Loucy (cell line): ENCODE measurements at regions not wholly inside any gene's neighbourhood (a gene's known extent, or its start where the extent isn't known, plus 50 kb on each side); places are given as distances from the start of the nearest gene placed in this dataset.

ENCODE experiments used
- EZH2phosphoT487 ChIP-seq: fragments of 200-600 bp; IDR thresholded peaks from 2 replicates; pipeline ENCODE4 v1.6.1; 2018; ENCODE audit warnings: antibody characterized with exemption, mild to moderate bottlenecking, moderate library complexity, borderline replicate concordance
- TF ChIP-seq, protein P1 (sequence below): fragments of 200-600 bp; sonication (generic); conservative IDR thresholded peaks from 2 replicates; pipeline ENCODE4 v1.5.1; 2014; ENCODE audit warnings: mild to moderate bottlenecking, antibody characterized with exemption, low read length

DNA sequence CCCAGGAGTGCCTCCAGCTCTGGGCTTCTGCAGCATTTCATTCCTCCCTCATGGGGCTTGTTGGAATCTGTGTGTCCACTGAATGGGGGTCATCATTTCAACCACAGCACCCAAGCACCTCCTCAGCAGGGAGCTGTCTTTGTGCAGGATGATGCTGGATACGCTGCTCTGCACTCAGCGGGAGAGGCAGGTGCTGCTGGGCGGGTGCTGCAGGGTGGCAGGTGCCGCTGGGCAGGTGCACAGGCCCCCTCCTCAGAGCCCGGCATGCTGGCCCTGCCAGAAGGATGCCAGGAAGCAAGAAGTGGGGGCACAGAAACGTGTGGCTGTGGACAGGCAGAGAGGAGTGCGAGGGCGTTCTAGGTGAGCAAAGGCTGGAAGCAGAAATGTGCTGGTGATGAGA lies 121.8 kb upstream of the VSTM2B start:
- TF ChIP-seq, protein P1, sequence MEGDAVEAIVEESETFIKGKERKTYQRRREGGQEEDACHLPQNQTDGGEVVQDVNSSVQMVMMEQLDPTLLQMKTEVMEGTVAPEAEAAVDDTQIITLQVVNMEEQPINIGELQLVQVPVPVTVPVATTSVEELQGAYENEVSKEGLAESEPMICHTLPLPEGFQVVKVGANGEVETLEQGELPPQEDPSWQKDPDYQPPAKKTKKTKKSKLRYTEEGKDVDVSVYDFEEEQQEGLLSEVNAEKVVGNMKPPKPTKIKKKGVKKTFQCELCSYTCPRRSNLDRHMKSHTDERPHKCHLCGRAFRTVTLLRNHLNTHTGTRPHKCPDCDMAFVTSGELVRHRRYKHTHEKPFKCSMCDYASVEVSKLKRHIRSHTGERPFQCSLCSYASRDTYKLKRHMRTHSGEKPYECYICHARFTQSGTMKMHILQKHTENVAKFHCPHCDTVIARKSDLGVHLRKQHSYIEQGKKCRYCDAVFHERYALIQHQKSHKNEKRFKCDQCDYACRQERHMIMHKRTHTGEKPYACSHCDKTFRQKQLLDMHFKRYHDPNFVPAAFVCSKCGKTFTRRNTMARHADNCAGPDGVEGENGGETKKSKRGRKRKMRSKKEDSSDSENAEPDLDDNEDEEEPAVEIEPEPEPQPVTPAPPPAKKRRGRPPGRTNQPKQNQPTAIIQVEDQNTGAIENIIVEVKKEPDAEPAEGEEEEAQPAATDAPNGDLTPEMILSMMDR = no peak
- TF ChIP-seq EZH2phosphoT487 = no peak
